ENCODE measurements at regions not wholly inside any gene's neighbourhood (a gene's known extent, or its start where the extent isn't known, plus 50 kb on each side); places are given as distances from the start of the nearest gene placed in this dataset.

DNA sequence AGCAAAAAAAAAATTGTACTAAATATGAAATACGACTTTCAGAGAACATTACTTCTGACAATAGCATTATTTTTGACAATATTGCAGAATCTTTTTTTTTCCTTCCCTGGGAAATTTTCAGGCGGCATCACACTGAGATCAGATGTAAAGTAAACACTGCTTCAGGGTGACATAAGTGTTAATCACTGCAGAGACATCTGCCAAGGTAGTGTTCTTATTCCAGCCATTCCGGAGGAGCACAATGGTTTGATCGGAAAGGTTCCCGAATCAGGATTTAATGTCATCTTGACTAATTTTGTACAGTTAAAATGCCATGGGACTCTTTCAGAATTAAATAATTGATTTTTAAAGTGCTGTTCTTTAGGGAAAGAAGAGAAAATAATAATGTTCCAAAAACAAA is 56.7 kb upstream of the ZNF236 start:
- TF ChIP-seq EP300 (IDR thresholded peaks at IDR 0.05) = no peak
- no peak for TF ChIP-seq POLR2AphosphoS5 (IDR thresholded peaks at IDR 0.05)

All from sigmoid colon (tissue), 4 donors.